Bronchial epithelial cell (primary cell): ENCODE measurements at regions not wholly inside any gene's neighbourhood (a gene's known extent, or its start where the extent isn't known, plus 50 kb on each side); places are given as distances from the start of the nearest gene placed in this dataset.

Source experiments
- DNase-seq: peaks from one replicate; pipeline ENCODE4 v3.0.0-alpha.2; 2010; ENCODE audit warnings: low read depth
- FAIRE-seq: peaks from 2 replicates; lab custom pipeline; 2011; peaks lifted over from hg19 to GRCh38; lab: Jason Lieb, UNC
- H3K27me3 ChIP-seq: 2 replicates; pipeline ENCODE4 v1.5.1; 2011; ENCODE audit warnings: low read length; ENCODE audit not compliant: control insufficient read depth, insufficient read depth
- H3K36me3 ChIP-seq: 2 replicates; pipeline ENCODE4 v1.5.1; 2011; ENCODE audit warnings: low read length; ENCODE audit not compliant: control insufficient read depth, insufficient read depth
- H3K4me3 ChIP-seq: 2 replicates; pipeline ENCODE4 v1.5.1; 2011; ENCODE audit warnings: mild to moderate bottlenecking, low read depth, low read length, control low read depth
- CTCF ChIP-seq: IDR thresholded peaks from 2 replicates; pipeline ENCODE4 v1.5.1; 2011; ENCODE audit warnings: mild to moderate bottlenecking, moderate library complexity, low read length, control low read depth, inconsistent platforms; ENCODE audit not compliant: insufficient read depth, severe bottlenecking

- no peak for DNase-seq
- FAIRE-seq: no peak
- Histone ChIP-seq H3K36me3 (no peaks in the 10 kb centered on the region), H3K4me3 (no peak overlapping the region), H3K27me3 (no peaks in the 10 kb centered on the region)
- TF ChIP-seq CTCF: no peak
Measured at GRCh38 chr12:92292016-92292415, 146.4 kb upstream of the BTG1 start.

- no peaks in the 10 kb centered on the region for H3K27me3 ChIP-seq
- H3K36me3 ChIP-seq: no peaks in the 10 kb centered on the region
- FAIRE-seq (no peak), DNase-seq (peak; percentile 42)
- H3K4me3 ChIP-seq: no peak overlapping the region
- no peak for TF ChIP-seq CTCF
Measured at GRCh38 chr12:92290886-92291285, 145.2 kb upstream of the BTG1 start.

GRCh38 chr12:92290350-92290695 lies 144.7 kb upstream of the BTG1 start:
- Histone ChIP-seq H3K36me3 (no peaks in the 10 kb centered on the region), H3K27me3 (no peaks in the 10 kb centered on the region), H3K4me3 (no peak overlapping the region)
- TF ChIP-seq CTCF: no peak
- FAIRE-seq (peak; percentile 92), DNase-seq (no peak)

GRCh38 chr12:92289629-92290349 lies 144.1 kb upstream of the BTG1 start:
- H3K36me3 ChIP-seq: no peaks in the 10 kb centered on the region
- no peaks in the 10 kb centered on the region for H3K27me3 ChIP-seq
- no peak overlapping the region for H3K4me3 ChIP-seq
- DNase-seq (peak; percentile 75), FAIRE-seq (no peak)
- no peak for TF ChIP-seq CTCF

- Histone ChIP-seq H3K4me3 (no peak overlapping the region), H3K36me3 (no peaks in the 10 kb centered on the region), H3K27me3 (no peaks in the 10 kb centered on the region)
- TF ChIP-seq CTCF: no peak
- no peak for FAIRE-seq
- no peak for DNase-seq
Measured at GRCh38 chr12:92288561-92288960, 142.9 kb upstream of the BTG1 start.

GRCh38 chr12:92278378-92278828 lies 132.8 kb upstream of the BTG1 start:
- no peak overlapping the region for H3K4me3 ChIP-seq
- FAIRE-seq: no peak
- no peaks in the 10 kb centered on the region for H3K27me3 ChIP-seq
- no peak for TF ChIP-seq CTCF
- no peaks in the 10 kb centered on the region for H3K36me3 ChIP-seq
- DNase-seq: no peak
